Activated T-cell treated with anti-CD3 and anti-CD28 coated beads, Interleukin-2, amount 50 U/mL, for 48 hours (primary cell): ENCODE measurements at regions not wholly inside any gene's neighbourhood (a gene's known extent, or its start where the extent isn't known, plus 50 kb on each side); places are given as distances from the start of the nearest gene placed in this dataset.

ENCODE experiments used
- DNase-seq, 2 experiments: peaks; one replicate each; pipeline ENCODE4 v3.0.0-alpha.2; 2020

DNA sequence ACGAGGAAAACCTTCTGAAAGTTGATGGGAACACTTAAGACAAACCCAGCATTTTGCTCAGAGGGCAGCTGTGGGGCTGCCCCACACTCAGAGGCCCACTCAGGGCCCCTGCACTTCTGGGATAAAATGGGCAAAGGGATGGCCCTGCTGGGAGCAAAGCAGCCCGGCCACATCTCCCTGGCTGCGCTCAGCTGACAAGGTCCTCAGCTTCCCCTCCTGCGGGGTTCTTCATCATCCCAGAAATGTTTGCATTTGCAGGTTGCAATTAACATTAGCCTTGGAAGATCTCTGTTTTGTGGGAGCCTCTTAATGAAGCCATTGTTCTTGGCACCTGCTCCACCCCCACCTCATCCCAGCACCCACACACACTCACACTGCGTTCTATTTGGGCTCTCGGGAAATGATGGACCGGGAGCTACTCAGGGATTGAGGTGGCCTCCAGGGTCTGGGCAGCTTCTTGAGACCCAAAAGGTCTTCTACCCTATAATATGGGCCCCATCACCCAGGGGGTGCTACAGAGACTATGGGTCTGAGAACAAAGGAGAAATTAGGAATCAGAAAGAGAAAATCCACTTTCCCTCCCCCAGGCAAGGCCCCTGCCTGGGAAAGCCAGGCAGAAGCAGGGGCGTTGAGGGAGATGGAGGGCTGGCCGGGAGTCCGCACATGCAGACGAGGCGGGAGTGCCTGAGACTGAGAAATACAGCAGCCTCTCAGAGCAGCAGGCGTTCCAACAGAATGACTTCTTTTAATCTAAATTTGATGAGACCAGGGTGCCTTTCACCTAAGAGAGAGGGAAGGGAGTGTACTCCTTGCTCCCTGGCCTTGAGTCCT lies 53.7 kb upstream of the RPL38 start:
- DNase-seq: no peak

DNA sequence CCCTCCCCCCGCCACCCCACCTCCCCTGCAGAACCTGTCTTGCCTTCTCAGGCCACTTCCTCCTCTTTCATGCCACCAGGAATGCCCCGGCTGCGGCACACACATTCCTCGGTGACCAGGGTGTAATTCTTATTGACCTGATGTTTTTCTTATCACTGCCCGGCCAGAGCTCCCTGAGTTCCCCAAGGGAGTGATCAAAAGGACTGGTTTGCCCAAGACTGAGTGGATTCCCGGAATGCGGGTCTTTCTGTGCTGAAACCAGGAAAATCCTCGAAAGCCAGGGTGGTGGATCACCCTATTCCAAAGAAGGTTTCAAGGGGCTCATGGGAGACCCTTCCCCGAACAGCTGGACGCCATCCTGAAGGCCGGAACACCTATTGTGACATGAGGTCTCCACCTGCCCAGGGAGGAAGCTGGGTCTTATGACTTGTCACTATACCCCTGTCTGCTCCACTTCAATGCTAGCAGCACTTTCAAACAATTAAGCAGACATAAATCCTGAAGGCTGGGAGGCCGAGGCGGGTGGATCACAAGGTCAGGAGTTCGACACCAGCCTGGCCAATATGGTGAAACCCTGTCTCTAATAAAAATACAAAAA lies 53.0 kb upstream of the RPL38 start:
- DNase-seq: no peak

- no peak for DNase-seq
These were observed 51.7 kb upstream of the RPL38 start for GRCh38 chr17:74151551-74152315.

DNA sequence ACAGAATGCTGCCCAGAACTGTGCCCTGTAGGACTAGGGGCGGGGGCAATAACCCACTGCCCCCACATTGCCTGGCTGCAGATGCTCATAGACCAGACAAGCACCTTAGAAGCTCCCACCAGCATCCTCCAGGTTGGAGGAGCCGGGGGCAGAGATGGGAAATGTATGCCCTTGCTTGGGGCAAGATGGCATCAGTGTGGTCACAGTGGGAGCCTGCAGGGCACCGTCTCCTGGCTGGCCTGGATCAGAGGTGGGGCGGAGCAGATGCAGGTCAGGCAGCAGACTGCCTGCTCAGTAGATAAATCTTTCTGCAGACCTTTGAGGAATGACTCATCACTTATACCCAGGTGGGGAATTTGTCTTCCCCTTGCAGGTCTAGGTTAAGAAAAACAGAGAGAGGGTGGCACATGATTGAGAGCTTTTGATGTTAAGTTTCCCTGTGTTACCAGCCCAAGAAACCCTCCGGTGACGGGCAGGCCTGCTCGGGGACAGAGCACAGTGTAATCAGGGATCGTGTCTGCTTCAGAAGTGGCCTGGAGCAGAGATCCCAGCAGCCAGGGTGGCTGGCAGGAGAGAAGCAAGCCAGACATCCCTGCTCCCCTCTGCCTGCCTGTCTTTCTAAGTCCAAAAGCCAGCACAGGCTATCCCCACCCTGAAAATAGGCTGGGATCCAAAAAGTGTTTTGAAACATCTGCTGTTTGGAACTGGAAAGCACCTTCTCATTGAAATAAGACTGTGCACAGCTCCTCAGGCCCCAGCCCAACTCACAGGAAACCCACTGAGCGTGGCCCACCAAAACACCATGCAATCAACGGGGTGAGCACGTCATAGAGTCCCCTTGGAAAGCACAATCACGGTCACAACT lies 50.7 kb upstream of the RPL38 start:
- no peak for DNase-seq

GRCh38 chr17:74153456-74153810 lies 50.0 kb upstream of the RPL38 start:
- DNase-seq: no peak
